ENCODE measurements at regions not wholly inside any gene's neighbourhood (a gene's known extent, or its start where the extent isn't known, plus 50 kb on each side); places are given as distances from the start of the nearest gene placed in this dataset.
"Not testable (repeated sequence)": the region's sequence is repeated elsewhere in the genome, so short reads cannot be mapped to it uniquely, and the experiment has no call there.

DNA sequence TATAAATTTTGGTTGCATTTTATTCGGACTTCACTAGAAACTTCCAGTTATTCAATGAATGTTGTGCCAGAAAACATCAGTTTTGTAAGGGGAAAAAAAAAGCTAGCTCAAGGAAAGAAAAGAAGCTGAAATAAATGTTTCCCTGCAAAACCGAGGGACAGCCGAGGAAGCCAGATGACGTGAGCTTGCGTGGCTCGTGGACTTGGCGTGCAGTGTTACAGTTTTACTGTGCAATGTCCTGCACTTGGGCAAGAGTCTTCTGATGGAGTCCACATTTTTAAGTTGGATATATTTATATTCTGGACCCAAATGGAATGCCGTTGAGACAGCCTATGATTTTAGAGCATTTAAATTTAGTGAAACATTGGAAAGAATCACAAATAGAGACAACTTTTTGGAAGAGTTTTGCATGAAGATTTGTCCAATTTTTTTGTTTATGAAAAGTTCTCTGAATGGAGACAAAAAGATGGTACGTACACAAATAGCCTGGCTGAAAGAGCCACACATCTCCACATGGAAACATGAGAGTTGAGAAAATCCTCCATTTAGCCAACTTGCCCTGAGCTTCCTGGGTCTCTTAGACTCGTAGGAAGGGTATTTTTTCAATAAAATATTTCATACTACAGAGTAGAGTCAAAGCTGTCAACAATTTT lies 210.5 kb downstream of the BANP start:
- H3K9me1 ChIP-seq (ENCODE audit: control insufficient read depth, insufficient read depth, low read length); H3K4me3 ChIP-seq; DNase-seq (ENCODE audit: extremely low read depth in 1 of 4, low spot score in 3 of 4); BruUV-seq (replicated peaks); H3K9me3 ChIP-seq (replicated peaks; ENCODE audit: control insufficient read depth, insufficient read depth, low read depth, low read length); H3K36me3 ChIP-seq (ENCODE audit: control insufficient read depth, insufficient read depth, low read length); in situ Hi-C loops (cut with MboI); H3K4me2 ChIP-seq (ENCODE audit: insufficient read depth, low read length); CTCF ChIA-PET (ENCODE audit: low intra/inter-chr PET ratio); H3K9ac ChIP-seq (ENCODE audit: insufficient read depth in 1 of 2, low read depth in 2 of 2, low read length in 2 of 2); H2AFZ ChIP-seq (ENCODE audit: low read depth, low read length); intact Hi-C loops (cut with micrococcal nuclease); ATAC-seq; POLR2A ChIA-PET; H4K20me1 ChIP-seq (replicated peaks; ENCODE audit: control insufficient read depth, insufficient read depth, low read length); H3K4me1 ChIP-seq (replicated peaks in 1 of 2; ENCODE audit: control insufficient read depth in 2 of 2, insufficient read depth in 2 of 2, low read length in 2 of 2); H3K27ac ChIP-seq (ENCODE audit: extremely low read depth, low read depth, low read length); H3K79me2 ChIP-seq (ENCODE audit: control insufficient read depth, insufficient read depth, low read length): not testable (repeated sequence)
- WGBS (ENCODE audit: insufficient coverage, low coverage, missing lambda C conversion rate): 2% methylated on average over 9 of the region's 10 CpGs
- H3K27me3 ChIP-seq (ENCODE audit: control insufficient read depth in 2 of 2, insufficient read depth in 2 of 2, low read length in 2 of 2): peaks cover 2 to 30% of the 10 kb centered on the region in 2 experiments; a peak in 2 of 5 replicates
- FAIRE-seq: peak; percentile 91

DNA sequence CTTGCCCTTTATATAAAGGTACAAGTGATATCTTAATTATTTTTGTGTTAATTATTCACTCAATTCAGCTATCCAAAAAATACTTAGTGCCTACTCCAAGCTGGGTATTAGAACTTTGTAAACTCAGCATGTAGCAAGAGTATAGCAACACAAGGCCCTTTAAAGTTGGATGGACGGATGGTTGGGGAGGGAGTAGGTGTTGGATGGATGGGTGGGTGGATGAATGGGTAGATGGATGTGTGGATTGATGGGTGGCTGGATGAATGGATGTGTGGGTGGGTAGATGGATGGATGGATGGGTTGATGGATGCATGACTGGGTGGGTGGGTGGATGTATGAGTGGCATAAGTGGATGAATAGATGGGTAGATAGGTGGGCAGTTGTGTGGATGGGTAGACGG lies 211.5 kb downstream of the BANP start:
- H4K20me1 ChIP-seq (replicated peaks; ENCODE audit: control insufficient read depth, insufficient read depth, low read length); POLR2A ChIA-PET; intact Hi-C loops (cut with micrococcal nuclease); H3K9me1 ChIP-seq (ENCODE audit: control insufficient read depth, insufficient read depth, low read length); H3K4me3 ChIP-seq; in situ Hi-C loops (cut with MboI); FAIRE-seq; CTCF ChIA-PET (ENCODE audit: low intra/inter-chr PET ratio); ATAC-seq; H3K79me2 ChIP-seq (ENCODE audit: control insufficient read depth, insufficient read depth, low read length); DNase-seq (ENCODE audit: extremely low read depth in 1 of 4, low spot score in 3 of 4); H3K9ac ChIP-seq (ENCODE audit: insufficient read depth in 1 of 2, low read depth in 2 of 2, low read length in 2 of 2); H3K9me3 ChIP-seq (replicated peaks; ENCODE audit: control insufficient read depth, insufficient read depth, low read depth, low read length); H3K4me2 ChIP-seq (ENCODE audit: insufficient read depth, low read length); H2AFZ ChIP-seq (ENCODE audit: low read depth, low read length); H3K36me3 ChIP-seq (ENCODE audit: control insufficient read depth, insufficient read depth, low read length); H3K4me1 ChIP-seq (replicated peaks in 1 of 2; ENCODE audit: control insufficient read depth in 2 of 2, insufficient read depth in 2 of 2, low read length in 2 of 2); BruUV-seq (replicated peaks); H3K27ac ChIP-seq (ENCODE audit: extremely low read depth, low read depth, low read length): not testable (repeated sequence)
- H3K27me3 ChIP-seq (ENCODE audit: control insufficient read depth in 2 of 2, insufficient read depth in 2 of 2, low read length in 2 of 2): peaks cover 2 to 34% of the 10 kb centered on the region in 2 experiments; a peak in 2 of 5 replicates
- WGBS (ENCODE audit: insufficient coverage, low coverage, missing lambda C conversion rate): 0% methylated on average over 1 of the region's 2 CpGs

Data from K562 (cell line).